ENCODE measurements at regions not wholly inside any gene's neighbourhood (a gene's known extent, or its start where the extent isn't known, plus 50 kb on each side); places are given as distances from the start of the nearest gene placed in this dataset.
"Not testable (repeated sequence)": the region's sequence is repeated elsewhere in the genome, so short reads cannot be mapped to it uniquely, and the experiment has no call there.

DNA sequence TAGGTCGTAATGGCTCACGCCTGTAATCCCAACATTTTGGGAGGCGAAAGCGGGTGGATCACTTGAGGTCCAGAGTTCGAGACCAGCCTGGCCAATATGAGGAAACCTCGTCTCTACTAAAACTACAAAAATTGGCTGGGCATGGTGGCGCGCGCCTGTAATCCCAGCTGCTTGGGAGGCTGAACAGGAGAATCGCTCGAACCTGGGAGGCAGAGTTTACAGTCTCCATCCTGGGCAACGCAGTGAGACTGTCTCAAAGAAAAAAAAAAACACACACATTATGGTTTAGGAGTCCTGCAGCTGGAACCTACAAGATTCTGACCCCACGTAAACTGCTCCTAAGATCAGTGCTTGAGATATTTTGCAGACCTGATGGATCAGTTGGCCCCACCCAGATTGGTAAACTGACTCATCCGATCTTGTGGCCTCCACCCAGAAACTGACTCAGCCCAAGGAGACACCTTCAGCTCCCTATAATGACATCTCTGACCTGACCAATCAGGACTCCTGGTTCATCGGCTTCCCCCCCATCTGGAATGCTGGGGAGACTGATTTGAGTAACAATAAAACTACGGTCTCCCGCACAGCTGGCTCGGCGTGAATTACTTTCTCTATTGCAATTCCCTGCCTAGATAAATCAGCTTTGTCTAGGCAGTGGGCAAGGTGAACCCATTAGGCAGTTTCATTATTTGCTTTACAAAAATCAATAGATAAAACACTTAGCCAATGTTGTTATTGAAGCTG lies 96.2 kb upstream of the BTN3A2 start:
- peak; percentile 42 for DNase-seq

DNA sequence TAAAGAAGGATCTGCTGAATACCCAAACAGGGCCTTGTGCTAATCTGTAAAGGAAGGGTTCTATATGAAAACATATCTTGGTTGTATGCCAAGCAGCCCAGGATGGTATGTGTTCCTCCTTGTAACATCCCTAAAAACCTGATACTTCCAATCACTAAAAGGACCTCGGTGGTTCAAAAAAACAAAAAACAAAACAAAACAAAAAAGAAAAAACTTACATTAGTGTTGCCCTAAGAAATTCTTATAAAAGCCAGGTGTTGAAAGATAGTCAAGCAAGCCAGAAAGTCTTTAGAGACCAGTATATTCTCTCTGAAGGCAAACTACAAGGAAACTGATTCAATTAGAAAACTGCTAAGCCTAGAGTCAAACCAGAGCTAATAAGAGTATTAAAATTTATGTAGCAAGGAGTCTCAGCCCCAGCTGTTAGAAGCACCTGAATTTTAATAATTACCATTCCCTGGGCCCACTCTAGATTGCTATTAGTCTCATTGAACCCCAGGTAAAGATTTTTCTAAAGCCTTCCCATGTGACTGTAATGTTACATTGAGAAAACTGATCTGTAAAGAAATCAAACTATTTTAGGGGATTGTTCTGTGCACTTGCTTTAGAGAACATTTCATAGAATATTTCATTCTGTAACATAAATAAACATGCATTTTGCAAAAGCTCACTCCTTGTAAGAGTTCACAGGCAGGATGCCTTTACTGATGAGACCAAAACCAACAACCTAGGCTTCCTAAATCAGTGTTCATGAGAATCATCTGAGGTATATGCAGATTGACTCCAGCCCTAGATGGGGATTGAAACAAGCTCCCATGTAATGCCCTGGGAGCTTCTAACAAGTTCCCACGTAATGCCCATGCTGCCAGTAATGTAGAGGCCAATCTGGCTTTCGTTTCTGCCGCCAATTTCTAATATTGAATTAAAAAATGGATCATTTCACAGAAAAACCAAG lies 95.2 kb upstream of the BTN3A2 start:
- no peak for DNase-seq

DNA sequence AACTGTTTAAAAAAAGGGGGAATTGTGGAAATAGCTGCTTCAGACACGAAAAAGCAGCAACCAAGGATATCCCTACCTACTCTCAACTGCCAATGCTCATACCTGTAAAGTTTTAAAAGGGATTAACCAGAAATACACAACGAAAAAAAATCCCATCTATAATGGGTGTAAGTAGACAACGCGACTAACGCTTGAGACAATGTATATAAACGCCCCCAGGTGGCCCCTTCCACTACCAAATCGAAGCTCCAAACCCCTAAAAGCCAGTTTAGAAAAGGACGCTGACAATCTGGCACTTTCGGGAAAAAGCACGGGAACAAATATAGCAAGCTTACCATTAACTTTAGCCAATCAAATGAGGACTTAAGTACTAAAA lies 94.5 kb upstream of the BTN3A2 start:
- DNase-seq = no peak

DNA sequence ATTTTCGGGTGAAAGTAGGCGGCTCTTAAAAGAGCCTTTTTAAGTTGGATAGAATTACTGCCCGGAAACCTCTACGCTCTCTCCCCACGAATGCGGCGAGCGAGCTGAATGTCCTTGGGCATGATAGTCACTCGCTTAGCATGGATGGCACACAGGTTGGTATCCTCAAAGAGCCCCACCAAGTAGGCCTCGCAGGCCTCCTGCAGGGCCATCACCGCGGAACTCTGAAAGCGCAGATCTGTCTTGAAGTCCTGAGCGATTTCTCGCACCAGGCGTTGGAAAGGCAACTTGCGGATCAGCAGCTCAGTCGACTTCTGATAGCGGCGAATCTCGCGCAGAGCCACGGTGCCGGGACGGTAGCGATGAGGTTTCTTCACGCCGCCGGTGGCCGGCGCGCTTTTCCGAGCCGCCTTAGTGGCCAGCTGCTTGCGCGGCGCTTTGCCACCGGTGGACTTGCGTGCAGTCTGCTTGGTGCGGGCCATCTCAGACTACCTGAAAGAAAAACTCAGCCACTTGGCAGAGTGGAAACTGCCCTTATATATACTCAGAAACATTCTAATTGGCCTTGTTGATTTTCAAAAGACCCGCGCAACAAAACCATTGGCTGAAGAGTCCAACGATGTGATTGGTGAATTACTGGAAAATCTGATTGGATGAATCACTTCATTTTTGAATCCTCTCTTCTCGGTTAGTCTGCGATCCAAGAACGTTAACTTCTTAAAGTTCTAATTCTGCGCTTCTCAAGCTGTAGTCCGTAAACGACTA lies 93.9 kb upstream of the BTN3A2 start:
- peak; percentile 85 for DNase-seq

DNA sequence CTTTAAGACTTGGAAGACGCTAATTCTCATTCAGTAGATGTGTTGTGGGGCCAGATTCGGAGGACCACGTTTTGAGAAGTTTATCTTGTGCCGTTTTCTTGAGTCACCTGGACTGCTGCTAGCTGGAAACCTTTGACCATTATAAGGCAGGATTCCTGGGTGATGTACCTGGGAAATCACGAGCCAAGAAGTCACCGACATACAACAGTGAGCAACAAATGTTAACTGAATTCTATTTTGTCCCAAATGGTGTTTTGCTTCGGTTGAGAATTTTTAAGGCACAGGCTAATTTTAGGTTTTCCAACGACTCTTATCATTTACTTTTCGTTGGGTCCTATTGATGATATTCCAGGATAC lies 93.4 kb upstream of the BTN3A2 start:
- DNase-seq = no peak

DNA sequence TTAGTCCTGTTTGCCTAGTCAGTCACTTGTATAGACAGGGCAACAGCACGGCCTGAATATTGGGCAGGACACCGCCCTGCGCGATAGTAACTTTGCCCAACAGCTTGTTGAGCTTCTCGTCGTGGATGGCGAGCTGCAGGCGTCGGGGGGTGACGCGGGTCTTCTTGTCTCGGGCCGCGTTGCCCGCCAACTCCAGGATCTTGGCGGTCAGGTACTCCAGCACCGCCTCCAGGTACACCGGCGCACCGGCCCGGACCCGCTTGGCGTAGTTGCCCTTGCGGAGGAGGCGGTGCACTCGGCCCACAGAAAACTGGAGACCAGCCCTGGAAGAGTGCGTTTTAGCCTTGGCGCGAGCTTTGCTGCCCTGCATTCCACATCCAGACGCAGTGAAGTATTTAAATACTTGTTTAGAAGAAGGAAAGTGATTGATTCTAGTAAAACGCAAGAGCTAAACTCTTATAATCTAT lies 92.8 kb upstream of the BTN3A2 start:
- DNase-seq = peak; percentile 38

DNA sequence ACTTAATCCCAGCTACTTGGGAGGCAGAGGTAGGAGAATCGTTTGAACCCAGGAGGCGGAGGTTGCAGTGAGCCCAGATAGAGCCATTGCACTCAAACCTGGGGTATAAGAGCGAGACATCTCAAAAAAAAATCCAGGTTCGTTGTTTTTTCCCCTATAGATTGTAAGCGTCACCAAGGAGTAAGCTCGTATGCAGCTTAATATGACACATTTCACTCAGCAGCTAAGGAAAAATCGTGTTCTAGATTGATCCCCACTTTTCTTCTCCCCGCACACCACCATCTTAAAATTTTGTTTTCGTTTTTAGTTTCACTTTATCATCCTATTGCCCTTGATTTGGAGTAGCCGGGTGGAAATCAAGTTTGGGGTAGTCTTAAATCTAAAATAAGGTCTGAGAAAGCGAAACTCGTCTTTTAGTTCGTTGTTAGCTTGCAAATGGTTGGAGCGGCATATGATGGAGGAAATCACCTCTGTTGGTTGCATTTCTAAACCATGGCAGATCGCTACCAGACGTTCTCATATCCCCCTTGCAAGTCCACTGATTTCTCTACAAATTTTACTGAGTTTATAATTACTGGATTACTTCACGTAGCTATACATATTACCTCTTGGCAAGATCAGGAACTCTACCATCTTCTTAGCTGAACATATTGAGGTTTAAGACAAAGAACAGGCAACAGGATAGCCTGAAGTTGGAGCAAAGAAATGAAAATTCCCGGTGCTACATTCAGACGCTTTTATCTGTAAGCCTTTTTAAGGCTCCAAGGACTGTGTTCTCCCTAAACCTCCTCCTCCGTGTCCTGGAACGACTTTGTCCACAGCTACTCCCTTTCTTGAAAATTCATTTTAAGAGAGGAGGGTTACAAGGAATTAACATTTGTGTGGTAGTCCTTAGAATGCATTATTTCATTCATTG lies 91.1 kb upstream of the BTN3A2 start:
- peak; percentile 18 for DNase-seq

DNA sequence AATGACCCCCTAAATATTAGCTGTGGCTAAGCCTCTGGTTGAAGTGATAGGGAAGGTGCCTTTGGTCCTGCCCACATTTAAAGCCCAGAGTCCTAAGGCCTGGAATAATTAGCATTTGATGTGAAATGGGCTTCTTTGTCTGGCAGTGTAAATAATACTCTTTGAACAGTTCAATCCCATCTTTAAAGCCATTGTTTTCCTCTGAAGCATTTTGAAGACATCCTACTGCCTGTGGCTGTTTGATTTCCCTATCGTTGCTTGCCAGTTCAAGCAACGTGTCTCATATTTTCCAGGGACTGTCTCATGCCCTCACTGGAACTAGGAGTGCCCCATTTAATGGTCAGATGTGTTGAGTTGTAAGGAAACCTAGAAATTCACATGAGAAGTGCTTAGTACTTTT lies 89.3 kb upstream of the BTN3A2 start:
- no peak for DNase-seq

DNA sequence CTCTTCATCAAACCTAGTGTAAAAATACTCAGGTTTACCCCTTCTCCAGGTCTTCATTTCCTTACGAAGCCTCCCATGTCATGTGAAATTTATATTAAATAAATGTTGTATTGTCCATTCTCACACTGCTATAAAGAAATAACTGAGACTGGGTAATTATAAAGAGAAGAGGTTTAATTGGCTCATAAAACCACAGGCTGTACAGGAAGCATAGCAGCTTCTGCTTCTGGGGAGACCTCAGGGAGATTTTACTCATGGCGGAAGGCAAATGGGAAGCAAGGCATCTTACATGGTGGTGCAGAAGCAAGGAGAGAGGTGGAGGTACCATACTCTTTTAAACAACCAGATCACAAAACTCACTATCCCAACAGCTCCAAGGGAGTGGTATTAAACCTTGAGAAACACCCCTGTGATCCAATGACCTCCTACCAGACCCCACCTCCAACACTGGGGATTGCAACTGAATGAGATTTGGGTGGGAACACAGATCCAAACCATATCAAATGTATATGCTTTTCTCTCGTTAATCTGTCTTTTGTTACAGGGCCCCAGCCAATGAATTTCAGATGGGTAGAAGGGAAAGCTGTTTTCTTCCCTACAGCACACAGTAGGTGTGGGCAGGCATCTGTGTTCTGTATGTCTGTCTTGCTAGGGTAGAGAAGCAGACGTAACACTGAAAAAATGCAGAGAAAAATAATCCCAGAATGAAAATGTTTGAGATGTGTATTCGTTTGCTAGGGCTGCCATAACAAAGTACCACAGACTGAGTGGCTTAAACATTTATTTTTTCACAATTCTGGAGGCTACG lies 88.0 kb upstream of the BTN3A2 start:
- DNase-seq = no peak

DNA sequence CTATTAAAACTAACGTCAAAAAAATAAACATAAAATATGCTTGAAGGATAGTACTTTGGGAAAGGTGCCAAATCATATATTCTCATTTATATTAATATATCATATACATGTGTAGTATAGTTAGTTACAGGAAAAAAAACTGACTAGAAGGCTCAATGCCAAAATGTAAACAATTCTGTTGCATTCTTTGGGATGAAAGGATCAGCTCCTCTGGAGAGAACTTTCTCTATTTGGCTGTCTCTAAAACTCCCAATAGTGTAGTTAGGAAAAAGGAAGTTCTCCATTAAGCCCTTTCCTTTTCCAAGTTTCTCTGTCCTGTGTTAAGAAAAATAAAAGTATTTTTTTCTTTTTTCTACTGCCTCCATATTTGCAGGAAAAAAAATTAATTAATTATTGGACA lies 86.5 kb upstream of the BTN3A2 start:
- DNase-seq = no peak

DNA sequence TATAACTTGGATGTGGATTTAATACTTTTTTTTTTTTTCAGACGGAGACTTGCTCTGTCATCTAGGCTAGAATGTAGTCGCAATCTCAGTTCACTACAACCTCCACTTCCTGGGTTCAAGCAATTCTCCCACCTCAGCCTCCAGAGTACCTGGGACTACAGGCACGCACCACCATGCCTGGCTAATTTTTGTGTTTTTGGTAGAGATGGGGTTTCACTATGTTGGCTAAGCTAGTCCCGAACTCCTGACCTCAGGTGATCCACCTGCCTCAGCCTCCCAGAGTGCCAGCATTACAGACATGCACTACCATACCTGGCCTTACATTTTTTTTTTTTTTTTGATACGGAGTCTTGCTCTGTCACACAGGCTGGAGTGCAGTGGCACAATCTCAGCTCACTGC lies 85.6 kb upstream of the BTN3A2 start:
- DNase-seq = not testable (repeated sequence)

DNA sequence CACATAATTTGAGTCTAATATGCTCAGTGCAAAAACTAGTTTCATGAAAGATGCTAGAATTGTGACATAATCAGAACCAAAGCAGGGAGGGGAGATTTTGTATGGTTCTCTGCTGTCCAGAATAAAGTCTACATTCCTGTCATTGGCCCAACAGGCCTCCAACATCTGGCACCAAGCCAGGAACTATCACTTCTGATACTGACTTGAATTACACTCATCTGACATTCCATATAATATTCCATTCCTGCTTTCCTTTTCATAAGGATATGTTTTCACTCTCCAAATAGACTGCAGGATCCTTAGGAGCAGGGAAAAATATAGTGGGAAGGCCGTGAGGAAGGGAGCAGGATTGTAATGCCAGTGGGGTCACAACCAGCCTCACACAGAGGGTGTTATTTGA lies 84.6 kb upstream of the BTN3A2 start:
- DNase-seq = no peak

DNA sequence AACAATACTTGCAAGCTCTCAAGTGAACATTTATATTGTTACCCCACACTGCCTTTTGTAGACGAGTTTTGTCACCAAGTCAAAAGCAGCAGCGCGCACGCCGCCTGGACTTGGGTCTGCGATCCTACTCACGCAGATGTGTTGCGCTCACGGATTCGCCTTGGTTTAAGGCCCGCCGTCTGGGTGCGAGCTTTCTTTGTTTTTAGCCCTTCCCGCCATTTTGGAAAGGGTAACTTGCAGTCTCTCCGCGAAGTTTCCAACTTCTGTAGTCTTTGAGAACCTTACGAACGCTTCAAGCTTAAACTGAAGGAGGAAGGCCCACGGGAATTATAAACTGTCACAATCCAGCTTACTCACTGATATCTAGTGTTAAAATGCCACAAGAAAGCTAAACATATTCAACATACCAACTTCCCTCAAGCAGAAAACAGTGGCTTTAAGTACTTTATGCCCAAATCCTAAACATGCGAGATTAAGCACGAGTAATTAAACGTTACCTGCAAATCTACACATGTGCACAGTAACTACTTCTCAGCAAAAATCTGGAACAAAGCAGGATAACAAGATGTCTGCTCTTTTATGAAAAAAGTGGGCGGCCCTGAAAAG lies 80.4 kb upstream of the BTN3A2 start:
- no peak for DNase-seq

DNA sequence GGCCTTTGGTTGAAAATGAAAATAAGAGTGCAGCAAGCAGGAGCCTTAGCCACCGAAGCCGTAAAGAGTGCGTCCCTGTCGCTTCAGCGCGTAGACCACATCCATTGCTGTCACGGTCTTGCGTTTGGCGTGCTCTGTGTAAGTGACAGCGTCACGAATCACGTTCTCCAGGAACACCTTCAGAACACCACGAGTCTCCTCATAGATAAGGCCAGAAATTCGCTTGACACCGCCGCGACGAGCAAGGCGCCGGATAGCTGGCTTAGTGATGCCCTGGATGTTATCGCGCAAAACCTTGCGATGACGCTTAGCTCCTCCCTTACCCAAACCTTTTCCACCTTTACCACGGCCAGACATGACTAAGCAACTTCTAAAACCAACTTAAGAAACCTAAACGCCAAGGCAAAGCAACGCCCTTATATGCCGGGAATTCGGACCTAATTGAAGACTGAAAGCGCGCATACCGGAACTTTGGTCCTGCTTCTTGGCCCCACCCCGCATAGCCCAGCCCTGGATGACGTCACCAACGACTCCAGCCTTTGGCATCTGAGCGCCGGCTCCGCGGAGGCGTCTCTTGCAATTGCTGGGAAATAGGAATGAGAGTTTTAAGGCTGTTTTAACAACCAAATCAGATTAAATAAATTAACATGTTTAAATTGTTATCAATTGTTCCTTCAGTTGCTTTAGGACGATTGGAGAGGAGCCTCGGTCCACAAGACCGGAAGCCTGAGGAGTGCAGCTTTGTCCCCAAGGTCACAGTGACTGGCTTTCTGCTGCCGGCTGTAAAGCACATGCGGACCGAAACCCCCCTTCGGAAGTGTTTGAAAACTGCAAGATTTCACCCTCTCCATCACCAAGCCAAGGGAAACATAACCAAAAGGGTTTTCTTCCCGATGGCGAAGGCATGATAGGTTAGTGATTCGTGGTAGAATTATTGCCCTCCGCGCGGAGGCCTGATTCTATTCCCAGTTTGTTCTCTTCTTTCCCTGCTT lies 79.6 kb upstream of the BTN3A2 start:
- peak; percentile 99 for DNase-seq

DNA sequence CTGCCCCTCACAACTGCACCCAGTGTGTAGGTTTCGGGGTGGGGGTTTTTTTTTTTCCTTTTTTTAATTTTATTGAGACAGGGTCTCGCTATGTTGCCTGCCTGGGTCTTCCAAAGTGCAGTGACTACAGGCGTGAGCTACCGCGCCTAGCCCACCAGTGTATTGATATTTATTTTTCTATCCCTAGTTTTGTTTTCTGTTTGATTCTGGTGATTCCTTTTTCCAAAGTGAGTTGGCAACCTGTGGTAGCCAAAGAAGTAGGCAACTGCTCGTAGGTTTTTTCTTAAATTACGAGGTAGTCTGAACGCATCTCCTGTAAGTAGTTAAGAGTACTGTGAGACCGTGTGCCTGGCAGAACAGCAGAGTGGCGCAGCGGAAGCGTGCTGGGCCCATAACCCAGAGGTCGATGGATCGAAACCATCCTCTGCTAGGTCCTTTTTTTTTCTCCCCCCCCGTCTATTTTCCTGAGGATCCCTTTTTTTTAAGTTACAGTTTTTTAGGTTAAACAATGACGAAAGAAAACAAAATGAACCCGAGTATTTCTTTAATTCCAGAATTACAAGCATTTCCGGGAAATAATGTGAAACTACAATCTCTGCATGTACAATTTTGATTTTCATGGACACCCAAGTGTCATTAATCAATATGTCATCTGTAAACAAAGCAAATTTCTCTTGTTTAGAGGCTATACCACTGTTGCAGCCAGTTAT lies 78.7 kb upstream of the BTN3A2 start:
- peak; percentile 52 for DNase-seq

DNA sequence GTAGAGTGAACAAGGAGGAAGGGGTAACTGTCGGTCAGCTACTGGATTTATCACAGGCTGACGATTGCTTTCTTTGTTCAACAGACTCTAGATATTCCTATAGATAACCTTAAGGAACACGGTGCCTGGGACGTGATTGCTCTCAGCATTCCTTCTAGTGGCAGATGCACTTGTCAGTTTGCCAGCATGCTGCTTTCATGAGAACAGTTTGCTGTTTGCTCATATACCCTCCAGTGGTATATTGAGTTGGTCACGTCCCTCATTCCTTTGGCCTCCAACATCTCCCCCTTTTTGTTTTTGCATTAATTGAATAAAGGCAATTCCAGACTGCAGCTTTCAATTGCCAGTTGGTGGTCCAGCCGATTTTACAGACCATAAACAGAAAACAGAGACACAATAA lies 76.8 kb upstream of the BTN3A2 start:
- DNase-seq = no peak

DNA sequence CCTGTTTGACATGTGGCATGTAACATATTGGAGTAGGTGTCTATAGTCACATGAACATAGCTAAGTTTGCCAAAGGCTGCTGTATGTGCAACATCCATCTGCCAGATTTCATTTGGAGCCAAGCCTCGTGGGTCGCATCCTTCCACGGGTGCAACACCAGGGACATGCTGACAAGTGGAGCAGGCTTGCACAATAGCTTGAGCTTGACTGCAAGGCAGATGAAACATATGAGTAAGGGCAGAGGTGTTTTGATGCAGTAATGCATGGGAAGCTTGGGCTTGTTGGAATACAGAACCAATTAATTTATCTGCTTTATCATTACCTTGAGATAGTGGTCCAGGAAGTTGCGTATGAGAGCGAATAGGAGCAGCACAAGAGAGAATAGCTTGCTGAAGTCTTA lies 74.1 kb upstream of the BTN3A2 start:
- no peak for DNase-seq

DNA sequence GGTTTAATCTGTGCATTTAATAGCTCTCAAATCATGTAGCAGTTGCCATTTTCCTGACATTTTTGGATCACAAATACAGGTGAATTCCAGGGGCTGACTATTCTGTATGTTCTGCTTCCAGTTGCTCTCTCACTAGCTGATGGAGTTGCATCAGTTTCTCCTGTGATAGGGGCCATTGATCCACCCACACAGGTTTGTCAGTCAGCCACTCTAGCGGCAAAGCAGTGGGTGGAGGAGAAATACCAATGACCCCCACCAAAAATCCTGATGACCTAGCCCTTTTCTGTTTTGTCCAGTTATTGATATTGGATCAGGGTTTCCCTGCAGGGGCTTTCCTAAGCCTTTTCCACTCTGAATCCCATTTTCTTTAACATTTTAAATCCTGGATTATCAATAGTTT lies 72.3 kb upstream of the BTN3A2 start:
- no peak for DNase-seq

DNA sequence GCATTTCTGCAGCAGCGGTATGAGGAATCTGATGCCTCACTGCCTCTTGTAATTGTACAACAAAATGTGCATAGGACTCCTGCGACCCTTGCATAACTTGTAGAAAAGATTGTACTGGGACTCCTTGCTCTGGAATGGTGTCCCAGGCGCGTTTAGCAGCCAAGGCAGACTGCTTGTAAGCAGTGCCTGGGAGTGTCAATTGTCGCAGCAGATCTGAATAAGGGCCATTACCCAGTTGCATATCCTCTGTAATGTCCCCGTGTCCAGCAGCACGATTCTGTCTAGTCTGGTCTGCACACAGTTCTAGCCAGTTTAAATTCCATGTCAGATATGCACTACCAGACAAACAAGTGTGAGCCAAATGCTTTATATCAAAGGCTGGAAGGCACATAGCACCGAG lies 70.7 kb upstream of the BTN3A2 start:
- DNase-seq = no peak
